22Rv1 (cell line): ENCODE measurements at regions not wholly inside any gene's neighbourhood (a gene's known extent, or its start where the extent isn't known, plus 50 kb on each side); places are given as distances from the start of the nearest gene placed in this dataset.

Experiments used
- ZFX ChIP-seq: fragments of 450-650 bp; IDR thresholded peaks from 2 replicates; pipeline ENCODE4 v1.6.1; 2017; ENCODE audit warnings: antibody characterized with exemption, borderline replicate concordance
- TF ChIP-seq, protein P1 (sequence below): fragments of 450-650 bp; IDR thresholded peaks from 2 replicates; pipeline ENCODE4 v1.5.1; 2017; ENCODE audit warnings: mild to moderate bottlenecking

DNA sequence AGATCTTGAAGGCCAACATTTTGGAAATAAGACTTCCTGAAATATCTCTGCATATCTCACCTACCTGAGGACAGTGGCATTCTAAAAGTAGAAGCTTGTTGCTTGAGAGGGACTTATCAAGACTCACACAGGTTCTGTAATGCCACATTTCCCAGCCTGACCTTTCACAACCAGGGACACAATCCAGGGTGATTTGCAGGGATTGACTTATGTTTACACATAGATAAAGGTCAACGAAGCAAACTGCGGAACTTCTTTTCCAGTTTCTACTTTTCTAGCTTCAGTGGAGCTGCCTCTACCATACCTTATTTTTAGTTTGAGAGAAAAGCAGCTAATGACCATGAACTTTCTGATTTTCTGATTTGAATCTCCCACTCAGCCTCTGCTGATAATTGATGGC, 148.7 kb downstream of the SLC16A9 start:
- TF ChIP-seq, protein P1, sequence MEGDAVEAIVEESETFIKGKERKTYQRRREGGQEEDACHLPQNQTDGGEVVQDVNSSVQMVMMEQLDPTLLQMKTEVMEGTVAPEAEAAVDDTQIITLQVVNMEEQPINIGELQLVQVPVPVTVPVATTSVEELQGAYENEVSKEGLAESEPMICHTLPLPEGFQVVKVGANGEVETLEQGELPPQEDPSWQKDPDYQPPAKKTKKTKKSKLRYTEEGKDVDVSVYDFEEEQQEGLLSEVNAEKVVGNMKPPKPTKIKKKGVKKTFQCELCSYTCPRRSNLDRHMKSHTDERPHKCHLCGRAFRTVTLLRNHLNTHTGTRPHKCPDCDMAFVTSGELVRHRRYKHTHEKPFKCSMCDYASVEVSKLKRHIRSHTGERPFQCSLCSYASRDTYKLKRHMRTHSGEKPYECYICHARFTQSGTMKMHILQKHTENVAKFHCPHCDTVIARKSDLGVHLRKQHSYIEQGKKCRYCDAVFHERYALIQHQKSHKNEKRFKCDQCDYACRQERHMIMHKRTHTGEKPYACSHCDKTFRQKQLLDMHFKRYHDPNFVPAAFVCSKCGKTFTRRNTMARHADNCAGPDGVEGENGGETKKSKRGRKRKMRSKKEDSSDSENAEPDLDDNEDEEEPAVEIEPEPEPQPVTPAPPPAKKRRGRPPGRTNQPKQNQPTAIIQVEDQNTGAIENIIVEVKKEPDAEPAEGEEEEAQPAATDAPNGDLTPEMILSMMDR = no peak
- TF ChIP-seq ZFX = no peak
